Liver (tissue), 8 donors: ENCODE measurements at regions not wholly inside any gene's neighbourhood (a gene's known extent, or its start where the extent isn't known, plus 50 kb on each side); places are given as distances from the start of the nearest gene placed in this dataset.

Experiments used
- DNase-seq: peaks from one replicate; pipeline ENCODE4 v3.0.0-alpha.2; 2017; ENCODE audit warnings: low spot score
- H3K27ac ChIP-seq, 2 donors: one replicate each; pipeline ENCODE4 v1.7.0; 2013; ENCODE audit warnings: inconsistent platforms in 2 of 2, low read length in 2 of 2, control low read depth in 1 of 2, low read depth in 1 of 2, mild to moderate bottlenecking in 1 of 2
- H3K27me3 ChIP-seq, 4 donors: one replicate each; pipeline versions ENCODE4 v1.6.1 to v1.7.0; 2013; ENCODE audit warnings: low read length in 3 of 4, inconsistent platforms in 1 of 4, mild to moderate bottlenecking in 1 of 4, moderate library complexity in 1 of 4; ENCODE audit not compliant: control insufficient read depth in 4 of 4, insufficient read depth in 4 of 4
- H3K36me3 ChIP-seq, 4 donors: one replicate each; pipeline versions ENCODE4 v1.6.1 to v1.7.0; 2013; ENCODE audit warnings: low read length in 3 of 4, mild to moderate bottlenecking in 3 of 4, low read depth in 1 of 4, moderate library complexity in 1 of 4; ENCODE audit not compliant: control insufficient read depth in 4 of 4, insufficient read depth in 3 of 4
- H3K4me1 ChIP-seq, 4 donors: one replicate each; pipeline versions ENCODE4 v1.6.1 to v1.7.0; 2013; ENCODE audit warnings: low read length in 3 of 4, mild to moderate bottlenecking in 3 of 4, moderate library complexity in 1 of 4; ENCODE audit not compliant: control insufficient read depth in 4 of 4, insufficient read depth in 4 of 4
- H3K4me3 ChIP-seq, 3 donors: one replicate each; pipeline versions ENCODE4 v1.6.1 to v1.7.0; 2013; ENCODE audit warnings: low read length in 3 of 3, control low read depth in 1 of 3, low read depth in 1 of 3, mild to moderate bottlenecking in 1 of 3
- H3K9ac ChIP-seq, 2 donors: one replicate each; pipeline ENCODE4 v1.7.0; 2013; ENCODE audit warnings: low read length in 2 of 2, mild to moderate bottlenecking in 2 of 2, moderate library complexity in 2 of 2, control low read depth in 1 of 2, low read depth in 1 of 2
- H3K9me3 ChIP-seq, 4 donors: one replicate each; pipeline versions ENCODE4 v1.6.1 to v1.7.0; 2013; ENCODE audit warnings: low read length in 3 of 4; ENCODE audit not compliant: control insufficient read depth in 4 of 4
- EGR1 ChIP-seq, 2 donors: IDR thresholded peaks; 2 replicates each; pipeline ENCODE4 v1.6.1; 2016 to 2018; ENCODE audit warnings: antibody characterized with exemption in 2 of 2, low read depth in 2 of 2
- FOXA1 ChIP-seq: IDR thresholded peaks from 2 replicates; pipeline ENCODE4 v1.6.1; 2016; ENCODE audit warnings: antibody characterized with exemption
- FOXA2 ChIP-seq: IDR thresholded peaks from 2 replicates; pipeline ENCODE4 v1.6.1; 2016; ENCODE audit warnings: antibody characterized with exemption
- GABPA ChIP-seq, 2 donors: IDR thresholded peaks in 1 of 2; conservative IDR thresholded peaks in 1 of 2; 2 replicates each; pipeline ENCODE4 v1.6.1; 2016; ENCODE audit warnings: antibody characterized with exemption in 2 of 2, mild to moderate bottlenecking in 1 of 2, moderate library complexity in 1 of 2
- HNF4A ChIP-seq, 2 donors: conservative IDR thresholded peaks; 2 replicates each; pipeline ENCODE4 v1.6.1; 2016; ENCODE audit warnings: antibody characterized with exemption in 2 of 2, mild to moderate bottlenecking in 2 of 2
- HNF4G ChIP-seq: IDR thresholded peaks from 2 replicates; pipeline ENCODE4 v1.6.1; 2016; ENCODE audit warnings: antibody characterized with exemption
- JUND ChIP-seq, 2 donors: IDR thresholded peaks; 2 replicates each; pipeline ENCODE4 v1.6.1; 2016; ENCODE audit warnings: antibody characterized with exemption in 2 of 2
- NR2F2 ChIP-seq: IDR thresholded peaks from 2 replicates; pipeline ENCODE4 v1.6.1; 2016; ENCODE audit warnings: antibody characterized with exemption
- RAD21 ChIP-seq, 2 donors: IDR thresholded peaks; 2 replicates each; pipeline ENCODE4 v1.6.1; 2016; ENCODE audit warnings: antibody characterized with exemption in 2 of 2, mild to moderate bottlenecking in 2 of 2
- RXRA ChIP-seq, 2 donors: IDR thresholded peaks; 2 replicates each; pipeline ENCODE4 v1.6.1; 2017 to 2018; ENCODE audit warnings: antibody characterized with exemption in 2 of 2, mild to moderate bottlenecking in 1 of 2
- SP1 ChIP-seq: IDR thresholded peaks from 2 replicates; pipeline ENCODE4 v1.6.1; 2018; ENCODE audit warnings: antibody characterized with exemption, mild to moderate bottlenecking
- TAF1 ChIP-seq: conservative IDR thresholded peaks from 2 replicates; pipeline ENCODE4 v1.6.1; 2016; ENCODE audit warnings: antibody characterized with exemption, mild to moderate bottlenecking
- YY1 ChIP-seq: IDR thresholded peaks from 2 replicates; pipeline ENCODE4 v1.6.1; 2016; ENCODE audit warnings: antibody characterized with exemption, mild to moderate bottlenecking
- WGBS: extraction: QIAGEN DNeasy Blood & Tissue Kit; methylation state at CpG from one replicate; pipeline ENCODE4 v1.1.7; 2013; 5-methylcytosine and 5-hydroxymethylcytosine counted together
- TF ChIP-seq, protein P1 (sequence below): IDR thresholded peaks from 2 replicates; pipeline ENCODE4 v1.6.1; 2016; ENCODE audit warnings: antibody characterized with exemption
- TF ChIP-seq, protein P2 (sequence below): IDR thresholded peaks from 2 replicates; pipeline ENCODE4 v1.6.1; 2016; ENCODE audit warnings: antibody characterized with exemption
- TF ChIP-seq, protein P3 (sequence below): IDR thresholded peaks from 2 replicates; pipeline ENCODE4 v1.6.1; 2016; ENCODE audit warnings: antibody characterized with exemption
- TF ChIP-seq, protein P4 (sequence below): IDR thresholded peaks from 2 replicates; pipeline ENCODE4 v1.6.1; 2016; ENCODE audit warnings: antibody characterized with exemption, mild to moderate bottlenecking
- TF ChIP-seq, protein P5 (sequence below): fragments of 150-350 bp; IDR thresholded peaks from 2 replicates; pipeline ENCODE4 v1.5.1; 2017; ENCODE audit warnings: improper control_type of control experiment, low read depth, low read length; ENCODE audit not compliant: missing input control
- donor health status: healthy.
- donor health status: healthy.
- donor health status: healthy.
- donor health status: healthy.
- donor health status: healthy.

- TF ChIP-seq JUND (IDR thresholded peaks at IDR 0.05) (no peak), GABPA (IDR thresholded peaks at IDR 0.05 in 1 of 2, conservative IDR thresholded peaks at IDR 0.05 in 1 of 2) (no peak), HNF4A (conservative IDR thresholded peaks at IDR 0.05) (no peak), RXRA (IDR thresholded peaks at IDR 0.05) (no peak), TAF1 (no peak), FOXA2 (no peak), EGR1 (IDR thresholded peaks at IDR 0.05; ENCODE audit: low read depth in 2 of 2) (no peak)
- TF ChIP-seq, protein P1, sequence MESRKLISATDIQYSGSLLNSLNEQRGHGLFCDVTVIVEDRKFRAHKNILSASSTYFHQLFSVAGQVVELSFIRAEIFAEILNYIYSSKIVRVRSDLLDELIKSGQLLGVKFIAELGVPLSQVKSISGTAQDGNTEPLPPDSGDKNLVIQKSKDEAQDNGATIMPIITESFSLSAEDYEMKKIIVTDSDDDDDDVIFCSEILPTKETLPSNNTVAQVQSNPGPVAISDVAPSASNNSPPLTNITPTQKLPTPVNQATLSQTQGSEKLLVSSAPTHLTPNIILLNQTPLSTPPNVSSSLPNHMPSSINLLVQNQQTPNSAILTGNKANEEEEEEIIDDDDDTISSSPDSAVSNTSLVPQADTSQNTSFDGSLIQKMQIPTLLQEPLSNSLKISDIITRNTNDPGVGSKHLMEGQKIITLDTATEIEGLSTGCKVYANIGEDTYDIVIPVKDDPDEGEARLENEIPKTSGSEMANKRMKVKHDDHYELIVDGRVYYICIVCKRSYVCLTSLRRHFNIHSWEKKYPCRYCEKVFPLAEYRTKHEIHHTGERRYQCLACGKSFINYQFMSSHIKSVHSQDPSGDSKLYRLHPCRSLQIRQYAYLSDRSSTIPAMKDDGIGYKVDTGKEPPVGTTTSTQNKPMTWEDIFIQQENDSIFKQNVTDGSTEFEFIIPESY: no peak
- TF ChIP-seq, protein P2, sequence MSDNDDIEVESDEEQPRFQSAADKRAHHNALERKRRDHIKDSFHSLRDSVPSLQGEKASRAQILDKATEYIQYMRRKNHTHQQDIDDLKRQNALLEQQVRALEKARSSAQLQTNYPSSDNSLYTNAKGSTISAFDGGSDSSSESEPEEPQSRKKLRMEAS: no peak
- 65% methylated on average over 3 of the region's 3 CpGs for WGBS
- H3K27ac ChIP-seq: no peak overlapping the region
These were observed 557.6 kb downstream of the CETN3 start for GRCh38 chr5:89851911-89852310.

DNA sequence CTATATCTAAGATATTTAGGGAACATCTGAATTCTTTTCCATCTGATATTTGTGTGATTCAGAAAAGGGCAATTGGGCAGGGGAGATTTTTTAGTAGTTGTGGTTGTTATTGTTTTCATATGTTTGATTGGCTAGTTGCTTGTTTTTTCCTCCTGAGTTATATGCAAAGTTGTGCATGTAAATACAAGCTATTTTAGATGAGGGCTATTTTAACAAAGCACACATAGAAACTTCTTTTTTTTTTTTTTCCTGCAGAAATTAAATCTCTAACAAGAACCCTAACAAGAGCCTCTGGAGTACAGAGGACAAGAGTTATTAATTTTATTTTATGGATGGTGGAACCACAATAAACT is 559.1 kb downstream of the CETN3 start:
- Histone ChIP-seq H3K9me3 (no peaks in the 10 kb centered on the region), H3K36me3 (no peaks in the 10 kb centered on the region), H3K27me3 (peaks cover 0 to 3% (median 0%) of the 10 kb centered on the region in 4 donors), H3K4me3 (no peak overlapping the region), H3K9ac (no peak overlapping the region), H3K27ac (no peak overlapping the region), H3K4me1 (no peaks in the 10 kb centered on the region)
- no peak for DNase-seq
- TF ChIP-seq RXRA (IDR thresholded peaks at IDR 0.05) (no peak), SP1 (no peak), TAF1 (no peak), RAD21 (IDR thresholded peaks at IDR 0.05) (no peak), GABPA (IDR thresholded peaks at IDR 0.05 in 1 of 2, conservative IDR thresholded peaks at IDR 0.05 in 1 of 2) (no peak), HNF4A (conservative IDR thresholded peaks at IDR 0.05) (no peak), JUND (IDR thresholded peaks at IDR 0.05) (no peak), HNF4G (no peak), YY1 (no peak), EGR1 (IDR thresholded peaks at IDR 0.05; ENCODE audit: low read depth in 2 of 2) (no peak), NR2F2 (no peak), FOXA1 (no peak), FOXA2 (no peak)
- TF ChIP-seq, protein P3, sequence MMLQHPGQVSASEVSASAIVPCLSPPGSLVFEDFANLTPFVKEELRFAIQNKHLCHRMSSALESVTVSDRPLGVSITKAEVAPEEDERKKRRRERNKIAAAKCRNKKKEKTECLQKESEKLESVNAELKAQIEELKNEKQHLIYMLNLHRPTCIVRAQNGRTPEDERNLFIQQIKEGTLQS: no peak
- TF ChIP-seq, protein P1: no peak
- TF ChIP-seq, protein P4, sequence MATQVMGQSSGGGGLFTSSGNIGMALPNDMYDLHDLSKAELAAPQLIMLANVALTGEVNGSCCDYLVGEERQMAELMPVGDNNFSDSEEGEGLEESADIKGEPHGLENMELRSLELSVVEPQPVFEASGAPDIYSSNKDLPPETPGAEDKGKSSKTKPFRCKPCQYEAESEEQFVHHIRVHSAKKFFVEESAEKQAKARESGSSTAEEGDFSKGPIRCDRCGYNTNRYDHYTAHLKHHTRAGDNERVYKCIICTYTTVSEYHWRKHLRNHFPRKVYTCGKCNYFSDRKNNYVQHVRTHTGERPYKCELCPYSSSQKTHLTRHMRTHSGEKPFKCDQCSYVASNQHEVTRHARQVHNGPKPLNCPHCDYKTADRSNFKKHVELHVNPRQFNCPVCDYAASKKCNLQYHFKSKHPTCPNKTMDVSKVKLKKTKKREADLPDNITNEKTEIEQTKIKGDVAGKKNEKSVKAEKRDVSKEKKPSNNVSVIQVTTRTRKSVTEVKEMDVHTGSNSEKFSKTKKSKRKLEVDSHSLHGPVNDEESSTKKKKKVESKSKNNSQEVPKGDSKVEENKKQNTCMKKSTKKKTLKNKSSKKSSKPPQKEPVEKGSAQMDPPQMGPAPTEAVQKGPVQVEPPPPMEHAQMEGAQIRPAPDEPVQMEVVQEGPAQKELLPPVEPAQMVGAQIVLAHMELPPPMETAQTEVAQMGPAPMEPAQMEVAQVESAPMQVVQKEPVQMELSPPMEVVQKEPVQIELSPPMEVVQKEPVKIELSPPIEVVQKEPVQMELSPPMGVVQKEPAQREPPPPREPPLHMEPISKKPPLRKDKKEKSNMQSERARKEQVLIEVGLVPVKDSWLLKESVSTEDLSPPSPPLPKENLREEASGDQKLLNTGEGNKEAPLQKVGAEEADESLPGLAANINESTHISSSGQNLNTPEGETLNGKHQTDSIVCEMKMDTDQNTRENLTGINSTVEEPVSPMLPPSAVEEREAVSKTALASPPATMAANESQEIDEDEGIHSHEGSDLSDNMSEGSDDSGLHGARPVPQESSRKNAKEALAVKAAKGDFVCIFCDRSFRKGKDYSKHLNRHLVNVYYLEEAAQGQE: no peak
- TF ChIP-seq, protein P2: no peak
- TF ChIP-seq, protein P5, sequence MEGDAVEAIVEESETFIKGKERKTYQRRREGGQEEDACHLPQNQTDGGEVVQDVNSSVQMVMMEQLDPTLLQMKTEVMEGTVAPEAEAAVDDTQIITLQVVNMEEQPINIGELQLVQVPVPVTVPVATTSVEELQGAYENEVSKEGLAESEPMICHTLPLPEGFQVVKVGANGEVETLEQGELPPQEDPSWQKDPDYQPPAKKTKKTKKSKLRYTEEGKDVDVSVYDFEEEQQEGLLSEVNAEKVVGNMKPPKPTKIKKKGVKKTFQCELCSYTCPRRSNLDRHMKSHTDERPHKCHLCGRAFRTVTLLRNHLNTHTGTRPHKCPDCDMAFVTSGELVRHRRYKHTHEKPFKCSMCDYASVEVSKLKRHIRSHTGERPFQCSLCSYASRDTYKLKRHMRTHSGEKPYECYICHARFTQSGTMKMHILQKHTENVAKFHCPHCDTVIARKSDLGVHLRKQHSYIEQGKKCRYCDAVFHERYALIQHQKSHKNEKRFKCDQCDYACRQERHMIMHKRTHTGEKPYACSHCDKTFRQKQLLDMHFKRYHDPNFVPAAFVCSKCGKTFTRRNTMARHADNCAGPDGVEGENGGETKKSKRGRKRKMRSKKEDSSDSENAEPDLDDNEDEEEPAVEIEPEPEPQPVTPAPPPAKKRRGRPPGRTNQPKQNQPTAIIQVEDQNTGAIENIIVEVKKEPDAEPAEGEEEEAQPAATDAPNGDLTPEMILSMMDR: no peak

More at GRCh38 chr5:89851911-89852310, 557.6 kb downstream of the CETN3 start:
- H3K9ac ChIP-seq: no peak overlapping the region
- no peak for DNase-seq
- H3K4me3 ChIP-seq: no peak overlapping the region
- H3K9me3 ChIP-seq: no peaks in the 10 kb centered on the region
- no peaks in the 10 kb centered on the region for H3K27me3 ChIP-seq
- no peaks in the 10 kb centered on the region for H3K36me3 ChIP-seq
- H3K4me1 ChIP-seq: no peaks in the 10 kb centered on the region
